Thymus (tissue), 11 donors: ENCODE measurements at regions not wholly inside any gene's neighbourhood (a gene's known extent, or its start where the extent isn't known, plus 50 kb on each side); places are given as distances from the start of the nearest gene placed in this dataset.

Experiments
- DNase-seq, 9 donors: peaks; one replicate each; pipeline ENCODE4 v3.0.0-alpha.2; 2013; ENCODE audit warnings: low spot score in 9 of 9, low read depth in 6 of 9, missing footprints in 1 of 9
- H3K27ac ChIP-seq, 2 donors: one replicate each; pipeline ENCODE4 v1.5.1; 2013; ENCODE audit warnings: control low read depth in 1 of 2, low read depth in 1 of 2, low read length in 1 of 2, mild to moderate bottlenecking in 1 of 2, moderate library complexity in 1 of 2
- H3K27me3 ChIP-seq, 2 donors: one replicate each; pipeline ENCODE4 v1.5.1; 2013; ENCODE audit warnings: low read length in 1 of 2; ENCODE audit not compliant: control insufficient read depth in 2 of 2, insufficient read depth in 1 of 2
- H3K36me3 ChIP-seq, 2 donors: one replicate each; pipeline ENCODE4 v1.5.1; 2013; ENCODE audit warnings: low read length in 1 of 2, mild to moderate bottlenecking in 1 of 2, moderate library complexity in 1 of 2; ENCODE audit not compliant: control insufficient read depth in 2 of 2, insufficient read depth in 2 of 2
- H3K4me1 ChIP-seq, 2 donors: one replicate each; pipeline ENCODE4 v1.5.1; 2013; ENCODE audit warnings: low read length in 2 of 2; ENCODE audit not compliant: control insufficient read depth in 2 of 2, insufficient read depth in 2 of 2
- H3K4me3 ChIP-seq, 2 donors: one replicate each; pipeline ENCODE4 v1.5.1; 2013; ENCODE audit warnings: low read length in 2 of 2, control low read depth in 1 of 2, mild to moderate bottlenecking in 1 of 2
- H3K9me3 ChIP-seq, 2 donors: one replicate each; pipeline ENCODE4 v1.5.1; 2013; ENCODE audit warnings: low read length in 1 of 2, mild to moderate bottlenecking in 1 of 2; ENCODE audit not compliant: control insufficient read depth in 2 of 2, insufficient read depth in 1 of 2
- WGBS: extraction: QIAGEN DNeasy Blood & Tissue Kit; methylation state at CpG from one replicate; pipeline ENCODE4 v1.1.7; 2013; 5-methylcytosine and 5-hydroxymethylcytosine counted together
- donor health status: healthy.

DNA sequence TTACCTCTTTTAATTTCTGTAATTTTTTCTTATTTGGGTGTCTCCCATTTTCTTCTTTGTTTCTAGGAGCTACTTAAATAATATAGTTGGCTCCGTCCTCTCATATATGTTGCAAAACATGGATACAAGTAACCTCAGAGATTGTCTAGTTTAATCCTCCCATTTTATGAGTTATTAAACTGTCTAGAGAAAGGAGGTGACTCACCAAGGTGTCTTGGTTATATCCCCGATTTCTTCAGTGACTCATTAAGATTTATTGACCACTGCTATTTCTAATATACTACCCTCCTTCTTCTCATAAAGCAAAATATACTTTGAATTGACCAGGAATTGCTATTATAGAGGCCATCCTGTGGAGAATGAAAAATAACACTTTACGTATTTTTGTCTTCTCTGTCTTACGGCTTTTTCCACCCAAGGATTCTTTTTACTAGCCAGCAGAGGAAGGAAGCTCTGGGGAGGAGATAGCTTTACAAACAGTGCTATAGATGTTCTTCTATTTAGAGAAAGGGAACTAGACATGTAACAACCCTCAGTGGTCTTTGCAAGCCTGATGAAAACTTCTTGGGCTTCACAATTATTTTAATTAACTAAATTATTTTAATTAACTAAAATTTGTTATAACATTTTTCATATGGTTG is 300.4 kb upstream of the TNP1 start:
- Histone ChIP-seq H3K4me1 (peaks cover 0 to 12% of the 10 kb centered on the region in 2 donors), H3K36me3 (no peaks in the 10 kb centered on the region), H3K9me3 (no peaks in the 10 kb centered on the region), H3K27ac (no peak overlapping the region), H3K27me3 (no peaks in the 10 kb centered on the region), H3K4me3 (no peak overlapping the region)
- WGBS: 71% methylated on average over 4 of the region's 4 CpGs
- DNase-seq: no peak

- Histone ChIP-seq H3K4me1 (peaks cover 0 to 12% of the 10 kb centered on the region in 2 donors), H3K27me3 (peaks cover 0 to 4% of the 10 kb centered on the region in 2 donors), H3K27ac (no peak overlapping the region), H3K9me3 (no peaks in the 10 kb centered on the region), H3K36me3 (no peaks in the 10 kb centered on the region), H3K4me3 (no peak overlapping the region)
- no peak for DNase-seq
- 94% methylated on average over 2 of the region's 2 CpGs for WGBS
These were observed 299.1 kb upstream of the TNP1 start for GRCh38 chr2:217158928-217159327.

GRCh38 chr2:217157581-217157980 is 297.7 kb upstream of the TNP1 start:
- no peak for DNase-seq
- peaks cover 0 to 9% of the 10 kb centered on the region in 2 donors for H3K4me1 ChIP-seq
- WGBS: 97% methylated on average over 6 of the region's 6 CpGs
- H3K9me3 ChIP-seq: no peaks in the 10 kb centered on the region
- no peak overlapping the region for H3K4me3 ChIP-seq
- H3K27ac ChIP-seq: no peak overlapping the region
- no peaks in the 10 kb centered on the region for H3K36me3 ChIP-seq
- H3K27me3 ChIP-seq: peaks cover 0 to 4% of the 10 kb centered on the region in 2 donors

DNA sequence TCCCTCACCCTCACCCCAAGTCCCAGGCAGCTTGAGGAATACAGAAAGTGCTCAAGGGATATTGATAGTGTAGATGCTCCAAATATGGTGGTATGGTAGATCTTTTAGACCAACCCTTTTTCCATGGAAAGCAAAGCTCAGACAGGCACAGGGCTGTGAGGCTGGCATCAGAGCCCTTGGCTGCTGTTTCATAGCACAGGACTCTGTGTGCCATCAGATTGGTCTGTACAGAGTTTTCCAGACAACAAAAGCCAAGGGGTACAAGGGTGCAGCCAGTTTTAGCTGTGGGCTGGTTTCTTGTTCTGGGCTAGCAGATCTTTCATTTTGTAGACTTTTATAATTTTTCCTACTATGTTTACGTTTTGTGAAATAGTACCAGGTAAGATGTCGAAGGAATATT is 296.9 kb upstream of the TNP1 start:
- no peaks in the 10 kb centered on the region for H3K36me3 ChIP-seq
- H3K4me1 ChIP-seq: peaks cover 0 to 7% of the 10 kb centered on the region in 2 donors
- no peaks in the 10 kb centered on the region for H3K9me3 ChIP-seq
- peaks cover 0 to 4% of the 10 kb centered on the region in 2 donors for H3K27me3 ChIP-seq
- no peak overlapping the region for H3K27ac ChIP-seq
- WGBS: 94% methylated on average over 2 of the region's 2 CpGs
- H3K4me3 ChIP-seq: no peak overlapping the region
- no peak for DNase-seq

DNA sequence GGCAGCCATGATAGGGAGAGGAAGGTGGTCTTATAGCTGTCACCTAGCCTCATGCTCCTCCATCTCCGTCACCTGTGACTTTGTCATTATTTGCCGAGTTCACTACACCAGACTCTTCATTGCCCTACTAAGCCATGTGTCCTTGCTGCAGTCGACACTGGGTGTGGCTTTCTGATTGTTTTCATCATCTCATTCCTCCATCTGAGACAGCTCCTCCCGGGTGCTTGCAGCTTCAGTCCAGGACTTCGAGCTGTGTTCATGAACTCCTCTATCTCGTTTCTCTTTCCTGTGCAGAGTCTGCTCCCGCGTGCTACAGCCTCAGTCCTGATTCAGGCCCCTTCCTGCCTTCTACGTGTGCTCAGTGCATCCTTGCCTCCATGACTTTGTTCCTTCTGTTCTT is 295.1 kb upstream of the TNP1 start:
- DNase-seq: no peak
- H3K4me1 ChIP-seq: no peaks in the 10 kb centered on the region
- H3K27ac ChIP-seq: no peak overlapping the region
- H3K9me3 ChIP-seq: no peaks in the 10 kb centered on the region
- H3K27me3 ChIP-seq: peaks cover 0 to 4% of the 10 kb centered on the region in 2 donors
- no peak overlapping the region for H3K4me3 ChIP-seq
- H3K36me3 ChIP-seq: no peaks in the 10 kb centered on the region
- WGBS: 91% methylated on average over 9 of the region's 9 CpGs

GRCh38 chr2:217153510-217153909 is 293.6 kb upstream of the TNP1 start:
- peaks cover 0 to 4% of the 10 kb centered on the region in 2 donors for H3K27me3 ChIP-seq
- WGBS: 97% methylated on average over 5 of the region's 5 CpGs

DNA sequence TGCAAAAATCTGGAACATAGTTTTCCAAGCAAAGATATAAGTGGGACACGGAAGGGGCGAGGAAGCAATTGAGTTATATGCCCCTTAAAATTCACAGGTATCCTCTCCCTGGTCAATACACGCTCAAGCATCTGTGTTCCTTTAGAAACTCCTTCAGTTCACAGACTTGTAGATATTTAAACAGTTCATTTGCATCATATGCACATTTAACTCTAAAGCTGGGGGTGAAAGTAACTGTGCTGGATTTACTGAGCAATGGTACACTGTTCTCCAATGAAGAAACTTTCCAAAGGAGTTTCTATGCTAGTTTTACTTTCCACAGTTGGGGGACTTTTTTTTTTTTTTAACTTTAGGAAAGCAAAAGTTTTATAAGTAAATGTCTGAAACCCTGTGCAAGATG is 293.0 kb upstream of the TNP1 start:
- 96% methylated on average over 3 of the region's 3 CpGs for WGBS
- no peak overlapping the region for H3K4me3 ChIP-seq
- no peaks in the 10 kb centered on the region for H3K9me3 ChIP-seq
- H3K27ac ChIP-seq: no peak overlapping the region
- H3K27me3 ChIP-seq: peaks cover 0 to 4% of the 10 kb centered on the region in 2 donors
- H3K4me1 ChIP-seq: no peaks in the 10 kb centered on the region
- no peak for DNase-seq
- H3K36me3 ChIP-seq: no peaks in the 10 kb centered on the region

More at GRCh38 chr2:217153510-217153909, 293.6 kb upstream of the TNP1 start:
- Histone ChIP-seq H3K9me3 (no peaks in the 10 kb centered on the region), H3K36me3 (no peaks in the 10 kb centered on the region), H3K27ac (no peak overlapping the region), H3K4me3 (no peak overlapping the region), H3K4me1 (no peaks in the 10 kb centered on the region)
- DNase-seq: no peak

GRCh38 chr2:217151509-217152206 is 291.8 kb upstream of the TNP1 start:
- no peak for DNase-seq
- WGBS: 87% methylated on average over 10 of the region's 10 CpGs
- Histone ChIP-seq H3K4me3 (no peak overlapping the region), H3K9me3 (no peaks in the 10 kb centered on the region), H3K4me1 (no peaks in the 10 kb centered on the region), H3K36me3 (no peaks in the 10 kb centered on the region), H3K27me3 (peaks cover 0 to 4% of the 10 kb centered on the region in 2 donors), H3K27ac (no peak overlapping the region)

GRCh38 chr2:217150236-217150635 is 290.4 kb upstream of the TNP1 start:
- peaks cover 0 to 4% of the 10 kb centered on the region in 2 donors for H3K27me3 ChIP-seq
- H3K27ac ChIP-seq: no peak overlapping the region
- H3K4me1 ChIP-seq: no peaks in the 10 kb centered on the region
- H3K36me3 ChIP-seq: no peaks in the 10 kb centered on the region
- DNase-seq: no peak
- 92% methylated on average over 4 of the region's 4 CpGs for WGBS
- no peak overlapping the region for H3K4me3 ChIP-seq
- no peaks in the 10 kb centered on the region for H3K9me3 ChIP-seq
